Neural cell (in vitro differentiated cells): ENCODE measurements at regions not wholly inside any gene's neighbourhood (a gene's known extent, or its start where the extent isn't known, plus 50 kb on each side); places are given as distances from the start of the nearest gene placed in this dataset.

Source experiments
- H2AFZ ChIP-seq: fragments of 200-600, 300-800 bp; sonication (generic), shearing (Covaris generic); 2 replicates; pipeline ENCODE4 v1.6.0; 2014; ENCODE audit warnings: low read depth, mild to moderate bottlenecking, antibody characterized with exemption, low read length, moderate library complexity
- H3F3A ChIP-seq: fragments of 200-600 bp; shearing (Covaris generic); 2 replicates; pipeline ENCODE4 v1.6.1; 2016; ENCODE audit warnings: mild to moderate bottlenecking, moderate library complexity, mixed read lengths, antibody characterized with exemption, low read length; ENCODE audit not compliant: insufficient read depth, poor library complexity, severe bottlenecking
- H3K27ac ChIP-seq: fragments of 200-600, 300-800 bp; sonication (generic), shearing (Covaris generic); 2 replicates; pipeline ENCODE4 v1.5.1; 2014; ENCODE audit warnings: mild to moderate bottlenecking, low read length, moderate library complexity
- H3K27me3 ChIP-seq: fragments of 300-800, 200-600 bp; sonication (generic), shearing (Covaris generic); 2 replicates; pipeline ENCODE4 v1.6.0; 2014; ENCODE audit warnings: mild to moderate bottlenecking, low read depth, low read length, moderate library complexity; ENCODE audit not compliant: insufficient read depth
- H3K36me3 ChIP-seq: fragments of 300-800, 200-600 bp; sonication (generic), shearing (Covaris generic); 2 replicates; pipeline ENCODE4 v1.5.1; 2014; ENCODE audit warnings: mild to moderate bottlenecking, antibody characterized with exemption, low read length, moderate library complexity; ENCODE audit not compliant: insufficient read depth
- H3K4me2 ChIP-seq: fragments of 300-800, 200-600 bp; sonication (generic), shearing (Covaris generic); 2 replicates; pipeline ENCODE4 v1.6.0; 2014; ENCODE audit warnings: mild to moderate bottlenecking, low read length
- H3K4me3 ChIP-seq: fragments of 300-800, 200-600 bp; sonication (generic), shearing (Covaris generic); 2 replicates; pipeline ENCODE4 v1.5.1; 2014; ENCODE audit warnings: mild to moderate bottlenecking, low read length, moderate library complexity
- H3K79me2 ChIP-seq: fragments of 200-600 bp; shearing (Covaris generic); replicated peaks from 2 replicates; pipeline ENCODE4 v1.6.0; 2014; ENCODE audit warnings: mild to moderate bottlenecking, low read length, moderate library complexity; ENCODE audit not compliant: insufficient read depth
- H3K9ac ChIP-seq: fragments of 300-800, 200-600 bp; sonication (generic), shearing (Covaris generic); 2 replicates; pipeline ENCODE4 v1.6.1; 2016; ENCODE audit warnings: mild to moderate bottlenecking, low read length, mixed read lengths
- H3K9me2 ChIP-seq: fragments of 200-600 bp; shearing (Covaris generic); 2 replicates; pipeline ENCODE4 v1.6.1; 2016; ENCODE audit warnings: mild to moderate bottlenecking, low read length, mixed read lengths; ENCODE audit not compliant: insufficient read depth
- H3K9me3 ChIP-seq: fragments of 200-600, 300-800 bp; sonication (generic), shearing (Covaris generic); 2 replicates; pipeline ENCODE4 v1.6.1; 2016; ENCODE audit warnings: mild to moderate bottlenecking, mixed run types, low read length, moderate library complexity, mixed read lengths
- H4K20me1 ChIP-seq: fragments of 200-600 bp; shearing (Covaris generic); 2 replicates; pipeline ENCODE4 v1.6.1; 2016; ENCODE audit warnings: mild to moderate bottlenecking, mixed run types; ENCODE audit not compliant: insufficient read depth
- CTCF ChIP-seq: fragments of 450-650 bp; IDR thresholded peaks from 2 replicates; pipeline ENCODE4 v1.5.1; 2014; ENCODE audit warnings: antibody characterized with exemption, mild to moderate bottlenecking, moderate library complexity; ENCODE audit not compliant: poor library complexity, severe bottlenecking
- EP300 ChIP-seq: fragments of 450-650 bp; conservative IDR thresholded peaks from 2 replicates; pipeline ENCODE4 v1.6.1; 2014; ENCODE audit warnings: antibody characterized with exemption, mild to moderate bottlenecking, moderate library complexity; ENCODE audit not compliant: poor library complexity, severe bottlenecking
- EZH2 ChIP-seq: fragments of 200-600, 300-800 bp; shearing (Covaris generic), sonication (generic); IDR thresholded peaks from 2 replicates; pipeline ENCODE4 v1.6.1; 2014; ENCODE audit warnings: antibody characterized with exemption, low read length, borderline replicate concordance, mild to moderate bottlenecking; ENCODE audit not compliant: insufficient read depth, poor library complexity, severe bottlenecking
- MXI1 ChIP-seq: fragments of 450-650 bp; conservative IDR thresholded peaks from 2 replicates; pipeline ENCODE4 v1.6.1; 2014; ENCODE audit warnings: antibody characterized with exemption, mild to moderate bottlenecking; ENCODE audit not compliant: poor library complexity, severe bottlenecking
- POLR2AphosphoS5 ChIP-seq: IDR thresholded peaks from 2 replicates; pipeline ENCODE4 v1.6.1; 2012
- RAD21 ChIP-seq: fragments of 450-650 bp; conservative IDR thresholded peaks from 2 replicates; pipeline ENCODE4 v1.6.1; 2014; ENCODE audit warnings: antibody characterized with exemption, mild to moderate bottlenecking, moderate library complexity
- REST ChIP-seq: IDR thresholded peaks from 2 replicates; pipeline ENCODE4 v1.6.1; 2012; ENCODE audit warnings: borderline replicate concordance
- SMC3 ChIP-seq: fragments of 450-650 bp; conservative IDR thresholded peaks from 2 replicates; pipeline ENCODE4 v1.6.1; 2014; ENCODE audit warnings: antibody characterized with exemption, mild to moderate bottlenecking, moderate library complexity; ENCODE audit not compliant: poor library complexity
- TAF1 ChIP-seq: IDR thresholded peaks from 2 replicates; pipeline ENCODE4 v1.6.1; 2012; ENCODE audit warnings: low read depth

- Histone ChIP-seq H2AFZ (no peak overlapping the region), H3F3A (no peaks in the 10 kb centered on the region), H3K36me3 (no peaks in the 10 kb centered on the region), H3K79me2 (no peaks in the 10 kb centered on the region), H3K9me2 (no peaks in the 10 kb centered on the region), H3K9me3 (no peaks in the 10 kb centered on the region), H3K9ac (no peak overlapping the region), H4K20me1 (no peaks in the 10 kb centered on the region), H3K4me3 (no peak overlapping the region), H3K27me3 (no peaks in the 10 kb centered on the region), H3K4me2 (no peak overlapping the region), H3K27ac (no peak overlapping the region)
- TF ChIP-seq MXI1, result no peak
- TF ChIP-seq CTCF, result no peak
- TF ChIP-seq RAD21, result no peak
- TF ChIP-seq POLR2AphosphoS5, result no peak
- no peak for TF ChIP-seq REST
- no peak for TF ChIP-seq TAF1
- TF ChIP-seq EZH2, result no peak
- no peak for TF ChIP-seq SMC3
- TF ChIP-seq EP300, result no peak
Measured at GRCh38 chr19:30123611-30124010, 181.6 kb downstream of the URI1 start.

- H2AFZ ChIP-seq, result no peak overlapping the region
- no peak overlapping the region for H3K4me3 ChIP-seq
- no peaks in the 10 kb centered on the region for H3K79me2 ChIP-seq
- H3K9ac ChIP-seq, result no peak overlapping the region
- H4K20me1 ChIP-seq, result no peaks in the 10 kb centered on the region
- H3K27ac ChIP-seq, result no peak overlapping the region
- no peaks in the 10 kb centered on the region for H3K27me3 ChIP-seq
- no peaks in the 10 kb centered on the region for H3F3A ChIP-seq
- H3K9me3 ChIP-seq, result no peaks in the 10 kb centered on the region
- TF ChIP-seq CTCF, result no peak
- H3K4me2 ChIP-seq, result no peak overlapping the region
- H3K36me3 ChIP-seq, result no peaks in the 10 kb centered on the region
- no peaks in the 10 kb centered on the region for H3K9me2 ChIP-seq
Measured at GRCh38 chr19:30128211-30128610, 186.2 kb downstream of the URI1 start.
